ENCODE measurements at regions not wholly inside any gene's neighbourhood (a gene's known extent, or its start where the extent isn't known, plus 50 kb on each side); places are given as distances from the start of the nearest gene placed in this dataset.

- DNase-seq = no peak
- Mint-ChIP-seq H3K36me3 (no peaks in the 10 kb centered on the region), H3K27me3 (peaks cover 2% of the 10 kb centered on the region), H3K4me1 (no peaks in the 10 kb centered on the region), H3K4me3 (no peak overlapping the region), H3K27ac (no peak overlapping the region), H3K9me3 (no peaks in the 10 kb centered on the region)
- POLR2A ChIA-PET = no interaction called here
- no peak for ATAC-seq (ENCODE audit: low read depth)
These were observed 134.4 kb downstream of the EFNB2 start for GRCh38 chr13:106401081-106401480.

DNA sequence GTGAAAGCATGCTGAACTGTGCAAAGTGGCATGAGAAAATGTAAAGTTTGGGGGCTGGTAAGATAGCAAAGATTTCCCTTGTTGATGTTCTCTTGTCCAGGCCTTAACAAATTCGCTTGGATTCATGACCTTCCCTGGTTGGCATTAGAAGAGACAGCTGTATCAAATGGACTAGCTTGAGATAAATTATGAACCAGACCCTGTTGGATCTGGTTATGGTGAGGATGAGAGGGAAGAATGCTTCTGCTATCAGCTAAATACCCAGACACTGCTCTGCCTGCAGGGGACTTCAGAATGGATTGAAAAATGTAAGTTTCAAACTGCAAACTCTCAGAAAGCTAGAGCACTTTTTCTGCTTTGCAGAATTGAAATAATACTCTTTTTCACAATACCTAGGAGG, 135.2 kb downstream of the EFNB2 start:
- ATAC-seq (ENCODE audit: low read depth) (no peak), DNase-seq (no peak)
- H3K4me1 Mint-ChIP-seq = no peaks in the 10 kb centered on the region
- no peaks in the 10 kb centered on the region for H3K36me3 Mint-ChIP-seq
- H3K4me3 Mint-ChIP-seq = no peak overlapping the region
- POLR2A ChIA-PET = no interaction called here
- no peak overlapping the region for H3K27ac Mint-ChIP-seq
- no peaks in the 10 kb centered on the region for H3K9me3 Mint-ChIP-seq
- H3K27me3 Mint-ChIP-seq = no peaks in the 10 kb centered on the region

- Mint-ChIP-seq H3K27me3 (no peaks in the 10 kb centered on the region), H3K4me1 (no peaks in the 10 kb centered on the region), H3K36me3 (no peaks in the 10 kb centered on the region), H3K27ac (no peak overlapping the region), H3K4me3 (no peak overlapping the region), H3K9me3 (no peaks in the 10 kb centered on the region)
- no peak for DNase-seq
- POLR2A ChIA-PET = no interaction called here
- no peak for ATAC-seq (ENCODE audit: low read depth)
These were observed 137.2 kb downstream of the EFNB2 start for GRCh38 chr13:106398289-106398688.

DNA sequence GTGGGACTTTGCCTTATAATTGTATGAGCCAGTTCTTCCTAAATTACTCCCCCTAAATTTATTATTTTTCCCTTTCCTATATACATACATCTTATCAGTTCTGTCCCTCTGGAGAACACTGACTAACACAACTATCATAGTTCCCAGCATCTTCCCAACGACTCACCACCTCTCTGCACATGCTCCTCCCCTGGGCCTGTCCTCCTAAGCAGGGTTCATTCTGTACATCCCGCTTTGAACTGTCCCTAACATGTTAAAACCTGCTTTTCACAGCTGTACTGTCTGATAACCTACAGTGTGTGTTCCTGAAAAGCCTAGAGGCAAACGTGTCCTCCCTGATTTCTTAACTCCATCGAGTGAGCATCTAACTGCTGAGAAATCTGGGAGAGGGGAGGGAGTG, 141.7 kb downstream of the EFNB2 start:
- ATAC-seq (ENCODE audit: low read depth) = no peak
- Mint-ChIP-seq H3K27ac (no peak overlapping the region), H3K27me3 (no peaks in the 10 kb centered on the region), H3K36me3 (no peaks in the 10 kb centered on the region), H3K4me3 (no peak overlapping the region), H3K9me3 (no peaks in the 10 kb centered on the region), H3K4me1 (no peaks in the 10 kb centered on the region)
- no peak for DNase-seq
- POLR2A ChIA-PET = no interaction called here

- Mint-ChIP-seq H3K4me3 (no peak overlapping the region), H3K27ac (no peak overlapping the region), H3K4me1 (no peaks in the 10 kb centered on the region), H3K36me3 (no peaks in the 10 kb centered on the region), H3K27me3 (peaks cover 2% of the 10 kb centered on the region), H3K9me3 (no peaks in the 10 kb centered on the region)
- POLR2A ChIA-PET = no interaction called here
- DNase-seq (no peak), ATAC-seq (ENCODE audit: low read depth) (no peak)
These were observed 143.8 kb downstream of the EFNB2 start for GRCh38 chr13:106391681-106392080.

DNA sequence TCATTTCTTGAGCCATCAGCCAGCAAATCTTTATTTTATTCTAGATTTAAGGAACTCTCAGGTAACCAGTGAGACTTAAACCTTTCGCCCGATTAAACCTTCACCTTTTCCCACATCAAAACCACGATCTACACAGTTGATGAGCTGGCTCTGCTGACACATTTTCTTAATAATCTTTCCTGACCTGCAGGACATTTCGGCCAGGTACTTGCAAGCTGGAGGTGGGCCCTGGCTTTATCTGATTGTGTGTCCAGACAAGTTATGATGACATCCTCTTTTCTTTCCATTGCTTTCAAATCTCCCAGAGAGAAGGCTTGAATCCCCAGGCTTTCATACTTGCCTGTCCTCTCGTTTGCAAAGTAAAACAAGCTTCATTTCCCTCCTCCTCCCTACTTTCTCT, 144.2 kb downstream of the EFNB2 start:
- Mint-ChIP-seq H3K9me3 (no peaks in the 10 kb centered on the region), H3K27me3 (peaks cover 2% of the 10 kb centered on the region), H3K4me1 (no peaks in the 10 kb centered on the region), H3K27ac (no peak overlapping the region), H3K4me3 (no peak overlapping the region), H3K36me3 (no peaks in the 10 kb centered on the region)
- no peak for ATAC-seq (ENCODE audit: low read depth)
- POLR2A ChIA-PET = no interaction called here
- no peak for DNase-seq

GRCh38 chr13:106390367-106390766, 145.1 kb downstream of the EFNB2 start:
- Mint-ChIP-seq H3K36me3 (no peaks in the 10 kb centered on the region), H3K27me3 (peaks cover 2% of the 10 kb centered on the region), H3K9me3 (no peaks in the 10 kb centered on the region), H3K4me3 (no peak overlapping the region), H3K4me1 (no peaks in the 10 kb centered on the region), H3K27ac (no peak overlapping the region)
- DNase-seq = no peak
- ATAC-seq (ENCODE audit: low read depth) = no peak
- POLR2A ChIA-PET = no interaction called here

DNA sequence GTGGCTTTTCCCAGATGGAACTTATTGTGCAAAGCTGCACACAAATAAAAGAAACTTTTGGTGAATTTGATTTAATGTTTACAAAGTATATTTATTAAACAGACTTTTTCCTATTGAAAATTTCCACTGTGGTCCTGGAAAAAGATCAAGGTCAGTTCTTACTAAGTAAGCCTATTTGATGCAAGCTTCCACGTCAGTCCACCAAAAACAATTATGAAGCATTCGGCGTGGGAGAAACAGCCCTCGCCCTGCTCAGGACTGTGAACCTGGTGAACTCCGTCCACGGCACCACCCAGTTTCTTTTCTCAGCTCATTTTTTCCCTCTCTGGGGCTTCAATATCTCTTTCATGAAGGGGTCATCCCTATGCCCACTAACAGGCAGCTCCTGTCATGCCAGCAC, 149.8 kb downstream of the EFNB2 start:
- DNase-seq (no peak), ATAC-seq (ENCODE audit: low read depth) (no peak)
- H3K4me3 Mint-ChIP-seq = no peak overlapping the region
- no peaks in the 10 kb centered on the region for H3K36me3 Mint-ChIP-seq
- peaks cover 4% of the 10 kb centered on the region for H3K27me3 Mint-ChIP-seq
- no peak overlapping the region for H3K27ac Mint-ChIP-seq
- no peaks in the 10 kb centered on the region for H3K9me3 Mint-ChIP-seq
- POLR2A ChIA-PET = no interaction called here
- no peaks in the 10 kb centered on the region for H3K4me1 Mint-ChIP-seq

DNA sequence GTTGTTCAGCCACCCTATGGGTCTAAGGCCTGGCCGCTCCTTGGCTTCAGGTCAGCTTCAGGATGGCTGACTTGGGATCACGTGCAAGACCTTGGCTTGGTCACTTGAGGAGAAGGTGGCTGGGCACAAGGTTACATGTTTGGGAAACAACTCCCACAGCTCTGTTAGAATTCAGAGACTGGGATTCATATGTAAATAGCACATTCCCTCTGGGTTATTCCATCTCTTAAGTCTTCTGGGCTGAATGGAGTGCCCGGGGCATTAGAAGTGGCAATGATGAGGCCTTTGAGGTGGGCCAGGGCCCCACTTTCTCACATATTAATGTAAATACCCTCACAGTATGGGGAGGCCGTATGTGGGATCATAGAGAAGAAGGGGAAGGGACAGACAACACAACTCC, 150.9 kb downstream of the EFNB2 start:
- Mint-ChIP-seq H3K27ac (no peak overlapping the region), H3K27me3 (peaks cover 4% of the 10 kb centered on the region), H3K4me1 (no peaks in the 10 kb centered on the region), H3K9me3 (no peaks in the 10 kb centered on the region), H3K4me3 (no peak overlapping the region), H3K36me3 (no peaks in the 10 kb centered on the region)
- DNase-seq (no peak), ATAC-seq (ENCODE audit: low read depth) (no peak)
- POLR2A ChIA-PET = no interaction called here

- no peaks in the 10 kb centered on the region for H3K36me3 Mint-ChIP-seq
- H3K27me3 Mint-ChIP-seq = peaks cover 4% of the 10 kb centered on the region
- H3K4me3 Mint-ChIP-seq = no peak overlapping the region
- no peak overlapping the region for H3K27ac Mint-ChIP-seq
- POLR2A ChIA-PET = no interaction called here
- ATAC-seq (ENCODE audit: low read depth) (no peak), DNase-seq (no peak)
- no peaks in the 10 kb centered on the region for H3K4me1 Mint-ChIP-seq
- H3K9me3 Mint-ChIP-seq = no peaks in the 10 kb centered on the region
These were observed 151.7 kb downstream of the EFNB2 start for GRCh38 chr13:106383791-106384190.

DNA sequence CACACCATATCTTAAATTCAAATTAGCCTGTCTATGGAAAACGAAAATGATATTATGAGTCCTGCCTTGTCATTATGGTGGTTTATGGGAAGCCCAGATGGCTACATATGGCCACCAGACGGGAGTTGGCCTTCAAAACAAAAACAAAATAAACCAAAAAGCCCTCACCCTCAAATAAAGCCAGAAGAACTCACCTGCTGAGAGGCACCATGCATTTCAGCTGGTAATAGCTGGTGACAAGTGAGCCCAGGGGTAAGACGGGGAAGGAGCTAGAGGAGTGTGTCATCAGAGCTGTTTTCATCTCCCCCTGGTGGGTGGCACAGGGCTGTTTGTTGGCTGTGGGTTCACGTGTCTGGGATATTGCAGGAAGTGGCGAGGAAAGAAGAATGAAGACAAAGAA, 152.9 kb downstream of the EFNB2 start:
- DNase-seq (no peak), ATAC-seq (ENCODE audit: low read depth) (no peak)
- Mint-ChIP-seq H3K4me1 (no peaks in the 10 kb centered on the region), H3K27ac (no peak overlapping the region), H3K4me3 (no peak overlapping the region), H3K27me3 (peaks cover 2% of the 10 kb centered on the region), H3K9me3 (no peaks in the 10 kb centered on the region), H3K36me3 (no peaks in the 10 kb centered on the region)
- POLR2A ChIA-PET = no interaction called here

GRCh38 chr13:106381091-106381490, 154.4 kb downstream of the EFNB2 start:
- Mint-ChIP-seq H3K4me3 (no peak overlapping the region), H3K9me3 (no peaks in the 10 kb centered on the region), H3K27me3 (peaks cover 2% of the 10 kb centered on the region), H3K36me3 (no peaks in the 10 kb centered on the region), H3K4me1 (no peaks in the 10 kb centered on the region), H3K27ac (no peak overlapping the region)
- DNase-seq = no peak
- POLR2A ChIA-PET = no interaction called here
- no peak for ATAC-seq (ENCODE audit: low read depth)

DNA sequence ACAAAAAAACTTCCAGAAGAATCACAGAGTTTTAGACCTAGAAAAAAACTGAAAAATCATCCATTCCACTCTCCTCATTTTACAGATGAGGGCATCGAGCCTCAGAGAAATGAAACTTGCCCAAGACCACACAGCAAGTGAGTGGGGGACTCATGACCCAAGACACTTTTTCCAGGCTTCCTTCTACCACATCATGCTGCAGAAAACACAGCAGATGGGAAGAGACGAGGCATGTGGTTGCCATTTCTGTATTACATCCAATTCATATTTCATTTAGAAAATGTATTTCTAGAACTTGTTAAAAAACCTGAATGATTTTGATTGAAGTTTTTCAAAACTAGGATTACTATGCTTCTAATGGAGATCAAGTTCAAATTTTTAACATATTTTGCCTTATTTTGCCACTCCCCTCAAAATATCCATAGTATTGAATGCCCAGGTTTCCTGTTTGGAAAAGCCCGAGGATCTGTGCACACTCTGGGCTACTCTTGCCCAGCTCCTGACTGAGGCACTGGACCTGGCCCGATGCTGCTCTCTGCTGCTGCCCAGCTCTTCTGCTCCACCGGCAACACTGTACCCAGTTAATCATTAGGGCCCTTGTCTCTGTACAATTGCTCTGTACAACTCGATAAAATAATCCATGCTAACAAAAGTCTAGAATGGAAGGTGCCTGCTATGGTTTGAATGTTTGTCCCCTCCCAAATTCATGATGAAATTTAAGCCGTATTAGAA, 157.4 kb downstream of the EFNB2 start:
- no peak overlapping the region for H3K27ac Mint-ChIP-seq
- H3K9me3 Mint-ChIP-seq = no peaks in the 10 kb centered on the region
- H3K36me3 Mint-ChIP-seq = no peaks in the 10 kb centered on the region
- POLR2A ChIA-PET = no interaction called here
- DNase-seq = no peak
- H3K27me3 Mint-ChIP-seq = peaks cover 2% of the 10 kb centered on the region
- ATAC-seq (ENCODE audit: low read depth) = no peak
- H3K4me3 Mint-ChIP-seq = no peak overlapping the region
- H3K4me1 Mint-ChIP-seq = peaks cover 2% of the 10 kb centered on the region

DNA sequence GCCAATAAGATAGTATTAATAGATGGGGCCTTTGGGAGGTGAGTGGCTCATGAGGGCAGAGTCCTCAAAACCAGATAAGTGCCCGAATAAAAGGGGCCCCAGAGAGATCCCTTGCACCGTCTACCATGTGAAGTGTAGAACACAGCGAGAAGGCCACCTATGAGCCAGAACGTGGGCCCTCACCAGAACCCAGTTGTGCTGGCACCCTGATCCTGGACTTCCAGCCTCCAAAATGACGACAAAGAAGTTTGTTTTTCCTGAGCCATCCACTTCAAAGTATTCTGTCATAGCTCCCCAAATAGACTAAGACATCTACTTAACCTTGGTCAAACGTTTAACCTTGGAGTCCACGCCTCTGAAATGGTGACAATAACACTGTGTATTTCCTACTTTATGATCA, 158.1 kb downstream of the EFNB2 start:
- no peak for ATAC-seq (ENCODE audit: low read depth)
- Mint-ChIP-seq H3K27me3 (peaks cover 5% of the 10 kb centered on the region), H3K36me3 (no peaks in the 10 kb centered on the region), H3K9me3 (no peaks in the 10 kb centered on the region), H3K27ac (no peak overlapping the region), H3K4me1 (peaks cover 2% of the 10 kb centered on the region), H3K4me3 (no peak overlapping the region)
- DNase-seq = no peak
- POLR2A ChIA-PET = no interaction called here
